NCI-H1105 treated with DMSO at 0.1 percent for 48 hours (cell line): ENCODE measurements at regions not wholly inside any gene's neighbourhood (a gene's known extent, or its start where the extent isn't known, plus 50 kb on each side); places are given as distances from the start of the nearest gene placed in this dataset.
"Not testable (repeated sequence)": the region's sequence is repeated elsewhere in the genome, so short reads cannot be mapped to it uniquely, and the experiment has no call there.

Experiments used
- DNase-seq: peaks from one replicate; lab custom pipeline; 2025; lab: John Stamatoyannopoulos, UW

DNA sequence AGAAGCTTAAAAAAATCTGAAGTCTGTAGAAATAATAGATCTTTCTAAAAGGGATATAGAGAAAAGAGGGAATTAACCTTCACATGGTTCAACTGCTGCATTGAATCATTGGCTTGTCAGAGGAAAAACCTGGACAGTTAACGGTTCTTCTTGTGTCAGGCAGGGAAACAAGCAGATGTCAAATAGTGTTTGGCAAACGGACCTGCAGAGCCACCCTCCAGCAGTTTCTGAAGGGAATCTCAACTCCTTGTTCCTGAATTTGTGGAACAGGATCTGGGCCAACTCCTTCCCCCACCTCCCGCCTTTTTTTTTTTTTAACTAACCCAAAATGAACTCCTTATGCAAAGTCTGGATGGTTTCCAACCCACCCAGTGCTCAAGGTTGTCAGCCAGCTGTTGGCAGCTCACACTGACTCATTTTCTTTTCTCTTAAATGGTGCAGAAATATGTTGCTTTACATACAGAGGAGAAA, 187.3 kb downstream of the CAND1 start:
- DNase-seq, result peak; percentile 86

DNA sequence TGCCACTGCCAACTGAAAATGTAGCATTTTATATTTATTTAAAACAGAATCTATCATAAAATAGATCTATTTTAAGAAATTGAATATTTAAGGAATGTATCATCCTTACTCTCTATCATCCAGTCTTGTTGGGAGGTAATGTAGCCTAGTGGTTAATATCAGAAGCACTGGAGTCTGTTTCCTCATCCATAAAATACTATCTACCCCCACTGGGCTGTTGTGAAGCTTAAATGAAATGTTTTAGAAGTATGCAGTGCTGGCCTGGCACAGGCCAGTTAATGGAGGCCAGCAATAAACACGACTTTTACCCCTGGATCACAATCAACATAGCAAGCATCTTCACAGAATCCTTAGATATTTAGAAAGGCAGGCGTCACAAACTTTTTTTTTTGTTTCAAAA, 188.0 kb downstream of the CAND1 start:
- no peak for DNase-seq

DNA sequence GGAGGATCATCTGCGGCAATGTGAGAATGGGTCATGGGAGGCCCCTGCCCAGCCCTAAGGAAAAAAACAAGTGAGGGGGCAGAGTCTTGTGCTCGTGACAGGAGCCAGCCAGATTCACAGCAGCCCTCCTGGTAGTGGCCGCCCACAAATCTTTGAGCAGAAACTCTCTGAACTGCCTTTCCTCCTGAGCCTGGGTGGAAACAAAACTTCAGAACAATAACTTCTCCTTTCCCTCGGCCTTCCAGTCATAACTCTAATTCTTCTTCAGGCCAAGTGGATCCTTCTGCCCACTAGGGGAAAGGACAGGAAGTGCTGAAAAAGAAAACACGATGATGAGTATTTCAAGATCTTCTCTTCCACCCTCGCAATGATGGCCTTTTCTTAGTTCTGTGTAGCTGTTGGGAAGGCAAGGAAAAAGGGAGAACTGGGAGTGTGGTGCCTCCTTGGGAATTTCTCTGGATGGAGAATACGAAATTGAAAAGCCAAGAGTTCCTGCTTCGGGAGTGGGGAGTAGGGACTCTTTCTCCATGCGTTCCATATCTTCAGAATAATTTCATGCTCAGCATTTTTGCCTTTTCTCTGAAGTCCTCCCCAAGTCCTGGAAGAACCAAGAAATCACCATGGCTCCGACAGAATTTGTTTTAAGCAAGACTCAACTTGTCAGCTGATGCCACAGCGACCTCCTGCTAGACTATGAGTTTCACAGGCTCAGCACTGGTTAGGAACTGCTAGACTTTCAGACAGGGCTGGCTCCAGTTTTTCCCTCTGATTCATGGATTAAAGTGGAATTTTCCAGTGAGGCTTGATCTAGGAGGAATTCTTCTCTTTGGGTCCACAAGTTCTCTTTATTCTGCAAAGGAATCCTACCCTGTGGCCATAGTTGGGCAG, 188.9 kb downstream of the CAND1 start:
- DNase-seq, result no peak

DNA sequence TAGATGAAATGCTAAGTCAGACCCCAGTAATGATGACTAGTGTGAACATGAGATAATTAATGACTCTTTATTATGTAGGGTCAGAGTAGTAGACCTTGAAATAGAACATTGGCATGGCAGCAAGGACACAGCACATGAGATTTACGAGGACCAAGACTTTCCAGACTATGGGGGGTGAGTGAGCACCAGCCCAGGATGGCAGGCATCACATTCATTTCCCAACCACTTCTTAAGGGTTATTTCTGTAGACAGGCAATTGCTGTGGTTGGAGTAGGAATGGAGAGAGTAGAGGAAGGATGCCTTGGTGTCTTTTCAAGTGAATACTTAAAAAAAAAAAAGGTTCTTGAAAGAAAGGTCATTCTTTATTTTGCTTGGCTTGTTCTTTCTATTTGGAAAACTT, 189.4 kb upstream of the DYRK2 start:
- no peak for DNase-seq

DNA sequence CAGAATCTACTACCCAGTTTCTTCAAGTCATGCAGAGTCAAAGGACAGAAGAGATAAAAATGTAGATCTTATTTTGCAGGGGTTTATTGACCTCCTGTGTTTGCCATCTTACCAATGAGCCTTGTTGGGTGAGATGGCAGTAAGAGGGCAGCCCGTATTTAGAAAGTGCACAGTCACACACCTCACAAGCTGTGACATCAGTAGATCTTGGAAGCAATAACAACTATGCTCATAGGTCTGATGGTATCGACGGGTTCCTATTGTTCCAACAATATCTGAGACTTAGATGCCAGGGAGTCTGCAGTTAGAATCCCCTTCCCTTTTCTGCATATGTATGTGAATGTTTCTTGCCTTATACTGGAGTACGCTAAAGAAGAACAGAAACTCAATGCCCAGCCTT, 189.0 kb upstream of the DYRK2 start:
- no peak for DNase-seq

DNA sequence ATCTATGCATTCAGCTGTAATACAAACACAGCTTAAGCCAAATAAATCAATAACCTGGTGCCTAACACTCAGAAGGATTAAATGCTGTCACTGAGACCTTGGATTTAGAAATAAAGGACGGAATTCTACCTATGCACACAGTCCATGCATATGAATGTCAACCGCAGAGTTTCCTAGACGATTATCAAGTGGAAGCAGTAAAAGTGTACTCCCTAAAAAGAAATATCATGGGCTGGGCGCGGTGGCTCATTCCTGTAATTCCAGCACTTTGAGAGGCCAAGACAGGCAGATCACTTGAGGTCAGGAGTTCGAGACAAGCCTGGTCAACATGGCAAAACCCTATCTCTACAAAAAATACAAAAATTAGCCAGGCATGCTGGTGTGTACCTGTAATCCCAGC, 188.2 kb upstream of the DYRK2 start:
- no peak for DNase-seq

DNA sequence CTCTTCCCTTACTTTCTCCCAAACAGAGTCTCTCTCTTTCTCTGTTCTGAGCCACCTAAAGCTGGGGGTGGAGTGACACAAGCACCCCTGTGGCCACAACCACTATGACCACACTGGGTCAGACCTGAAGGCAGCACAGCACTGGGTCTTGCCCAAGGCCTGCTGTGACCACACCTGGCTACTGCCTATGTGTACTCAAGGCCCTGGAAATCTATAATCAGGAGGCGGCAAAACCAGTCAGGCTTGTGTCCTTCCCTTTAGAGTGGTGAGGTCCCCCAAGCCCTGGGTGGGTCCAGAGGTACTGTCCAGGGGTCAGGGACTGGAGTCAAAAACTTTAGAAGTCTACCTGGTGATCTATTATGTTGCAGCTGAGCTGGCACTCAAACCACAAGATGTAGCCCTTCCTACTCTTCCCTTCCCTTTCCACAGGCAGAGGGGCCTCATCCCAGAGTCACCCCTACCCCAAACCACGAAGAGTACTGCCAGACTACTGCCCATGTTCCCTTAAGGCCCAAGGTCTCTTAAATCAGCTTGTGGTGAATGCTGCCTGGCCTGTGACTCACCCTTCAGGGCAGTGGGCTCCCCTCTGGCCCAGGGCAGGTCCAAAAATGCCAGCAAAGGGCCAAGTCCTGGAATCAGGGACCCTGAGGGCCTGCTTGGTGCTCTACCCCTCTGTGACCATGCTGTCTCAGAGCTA, 179.8 kb upstream of the DYRK2 start:
- no peak for DNase-seq

DNA sequence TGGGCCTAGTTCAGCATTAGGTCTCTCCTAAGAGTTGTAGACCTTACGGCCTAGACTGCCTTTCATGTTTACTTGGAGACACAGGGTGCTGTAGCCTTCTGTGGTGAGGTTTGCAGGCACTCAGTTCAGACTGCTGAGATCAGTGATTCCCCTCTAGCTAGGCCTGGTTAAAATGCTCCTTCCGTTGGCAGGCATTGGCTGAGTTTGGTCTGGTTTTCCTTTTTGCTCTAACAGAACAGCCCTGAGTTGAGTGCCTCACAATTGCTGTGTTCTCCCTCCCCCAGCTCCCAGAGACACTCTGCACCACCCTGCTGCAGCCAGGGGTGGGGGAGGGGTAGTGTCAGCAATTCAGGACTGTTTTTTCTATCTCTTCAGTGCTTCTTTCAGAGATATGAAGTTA, 178.9 kb upstream of the DYRK2 start:
- DNase-seq, result no peak

DNA sequence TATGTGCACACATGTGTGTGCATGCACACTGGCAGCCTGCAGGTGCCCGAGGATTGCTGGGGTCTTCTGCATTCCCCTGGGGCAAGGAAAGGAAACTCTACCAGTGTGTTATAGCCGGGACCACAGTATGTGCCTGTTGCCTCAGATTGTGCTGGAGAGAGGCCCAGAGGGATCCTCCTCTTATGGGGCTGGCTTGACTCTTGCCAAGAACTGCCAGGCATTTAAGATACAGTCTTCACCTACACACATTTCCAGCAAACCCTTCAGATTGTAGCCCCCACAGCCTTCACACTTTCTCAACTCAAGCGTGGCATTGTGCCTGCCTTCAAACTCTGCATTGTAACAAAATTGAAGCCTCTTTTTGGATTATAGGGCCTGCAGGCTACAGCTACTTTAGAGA, 176.7 kb upstream of the DYRK2 start:
- DNase-seq, result no peak

DNA sequence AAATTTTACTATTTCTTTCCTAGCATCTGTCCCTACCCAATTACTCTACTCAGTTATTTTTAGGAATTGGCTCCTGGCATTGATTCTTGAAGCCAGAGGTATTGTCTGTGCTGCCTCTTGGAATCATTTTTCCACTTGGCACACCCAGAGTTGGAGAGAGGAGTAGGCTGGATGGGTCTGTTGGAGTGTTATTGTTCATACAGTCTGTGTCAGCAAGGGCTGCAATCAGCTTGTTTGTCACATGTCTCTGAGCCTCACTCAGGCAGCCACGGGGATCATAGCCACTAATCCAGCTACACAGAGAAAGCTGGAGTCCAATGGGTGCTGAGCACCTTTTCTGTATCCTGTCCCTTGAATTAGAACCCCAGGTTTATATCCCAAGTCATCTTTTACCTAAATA, 176.0 kb upstream of the DYRK2 start:
- DNase-seq, result peak; percentile 48

DNA sequence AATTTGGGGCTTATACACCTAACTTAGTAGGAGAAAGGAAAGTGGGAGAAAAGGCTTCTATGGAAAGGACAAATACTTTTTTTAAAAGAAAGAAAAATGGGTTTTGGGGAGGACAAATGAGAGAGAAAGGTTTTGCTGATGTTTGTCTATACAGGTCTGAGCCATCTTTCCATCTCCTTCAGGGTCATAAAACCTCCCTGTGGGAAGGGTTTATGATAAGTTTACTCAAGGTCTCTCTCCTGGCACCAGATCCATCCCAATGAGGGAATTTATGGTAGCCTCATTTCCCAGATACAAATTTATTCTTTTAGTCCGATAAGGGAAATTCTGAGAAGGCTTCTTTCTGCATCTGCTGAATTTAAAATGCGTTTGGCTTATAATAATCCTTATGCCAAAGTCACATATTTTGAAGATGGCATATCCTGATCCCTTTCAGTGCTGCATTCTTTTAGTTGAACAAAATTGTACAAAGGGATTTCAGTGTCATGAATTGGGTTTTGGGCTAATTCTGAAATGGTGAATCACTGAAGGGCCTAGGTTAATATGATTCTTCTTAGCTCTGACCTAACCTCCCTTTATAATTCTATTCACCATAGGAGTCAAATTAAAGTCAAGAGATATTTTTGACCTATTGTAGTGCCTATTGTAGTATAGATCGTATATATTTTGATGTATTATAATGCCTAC, 173.5 kb upstream of the DYRK2 start:
- no peak for DNase-seq

DNA sequence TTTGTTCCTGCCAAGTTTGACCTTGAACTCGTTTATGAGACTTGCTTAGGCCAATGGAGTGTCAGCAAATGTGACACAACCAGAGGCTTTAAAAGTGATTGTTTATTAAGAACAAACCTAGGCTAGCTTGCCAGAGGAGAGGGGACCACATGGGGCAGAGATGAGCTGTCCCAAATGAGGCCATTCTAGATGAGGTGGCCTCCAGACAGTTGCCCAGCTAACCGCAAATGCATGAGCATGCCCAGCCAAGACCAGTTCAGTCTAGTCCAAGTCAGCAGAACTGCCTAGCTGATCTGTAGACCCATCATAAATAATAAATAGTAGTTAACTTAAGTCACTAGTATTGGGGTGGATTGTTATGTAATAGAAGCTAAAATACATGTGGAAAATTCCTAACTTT, 172.8 kb upstream of the DYRK2 start:
- DNase-seq, result no peak

DNA sequence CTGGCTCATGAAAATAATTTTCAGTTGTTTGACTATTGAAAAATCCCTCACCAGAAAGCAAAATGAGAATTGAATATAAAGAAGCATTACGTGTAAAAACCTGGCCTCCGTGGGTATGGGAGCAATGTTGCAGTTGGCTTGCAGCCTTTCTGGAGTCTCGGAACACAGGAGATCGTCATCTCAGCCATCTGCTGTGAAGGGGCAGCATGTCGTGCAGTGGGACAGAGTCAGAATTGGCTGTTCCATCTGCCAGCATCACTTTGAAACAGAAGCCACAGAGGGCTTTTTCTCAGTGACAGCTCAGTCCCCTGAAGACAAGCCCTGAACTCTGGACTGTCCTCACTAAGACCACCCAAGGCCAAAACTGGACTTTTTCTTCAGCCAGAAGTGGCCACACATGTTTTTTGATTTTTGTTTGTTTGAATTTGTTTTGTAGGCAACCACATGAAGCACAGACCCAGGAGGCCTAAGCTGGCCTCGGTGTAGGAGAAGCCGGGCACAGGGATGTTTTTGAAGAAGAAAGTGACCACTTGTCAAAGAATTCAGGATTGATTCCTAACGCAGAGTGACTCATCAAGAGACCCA, 170.8 kb upstream of the DYRK2 start:
- DNase-seq, result no peak

DNA sequence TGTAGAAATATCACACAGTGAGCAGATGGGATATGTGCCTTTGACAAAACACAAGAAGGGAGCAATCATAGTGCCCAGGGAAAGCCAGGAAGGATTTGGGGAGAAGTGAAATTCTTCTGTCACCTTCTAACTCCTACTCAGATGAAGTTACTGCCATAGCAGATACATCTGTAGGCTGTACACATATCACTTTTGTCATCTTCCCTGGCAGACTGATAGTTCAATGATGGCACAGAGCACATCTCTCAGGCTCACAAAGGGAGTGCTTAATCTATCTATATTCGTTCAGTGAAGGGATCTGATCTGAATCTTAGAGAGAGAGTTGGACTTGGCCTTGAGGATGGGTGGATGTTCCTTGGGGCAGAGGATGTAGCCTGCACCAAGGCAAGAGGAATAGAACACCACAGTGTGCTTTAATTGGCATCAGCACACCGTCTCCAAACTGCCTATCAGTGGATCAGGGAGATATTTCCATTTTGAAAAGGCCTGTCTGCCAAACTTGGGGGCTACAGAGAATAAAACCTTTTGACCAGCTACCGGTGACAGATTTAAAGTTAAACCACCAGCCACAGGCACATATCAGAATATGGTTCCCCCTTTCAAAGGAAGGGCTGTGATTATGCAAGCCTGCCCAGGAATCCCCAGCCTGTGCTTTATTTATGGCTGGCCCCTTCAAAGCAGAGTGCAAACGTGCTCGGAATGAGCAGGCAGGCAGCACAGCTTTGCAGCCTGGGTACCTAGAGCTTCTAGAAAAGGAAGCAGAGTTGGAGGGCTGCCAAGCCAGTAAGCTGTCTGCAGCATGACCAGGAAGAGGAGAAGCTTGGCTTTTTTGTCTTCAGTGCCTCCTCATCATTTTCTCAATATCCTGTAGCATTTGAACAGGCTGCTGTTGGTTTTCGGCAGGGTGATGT, 165.5 kb upstream of the DYRK2 start:
- DNase-seq, result peak; percentile 24

DNA sequence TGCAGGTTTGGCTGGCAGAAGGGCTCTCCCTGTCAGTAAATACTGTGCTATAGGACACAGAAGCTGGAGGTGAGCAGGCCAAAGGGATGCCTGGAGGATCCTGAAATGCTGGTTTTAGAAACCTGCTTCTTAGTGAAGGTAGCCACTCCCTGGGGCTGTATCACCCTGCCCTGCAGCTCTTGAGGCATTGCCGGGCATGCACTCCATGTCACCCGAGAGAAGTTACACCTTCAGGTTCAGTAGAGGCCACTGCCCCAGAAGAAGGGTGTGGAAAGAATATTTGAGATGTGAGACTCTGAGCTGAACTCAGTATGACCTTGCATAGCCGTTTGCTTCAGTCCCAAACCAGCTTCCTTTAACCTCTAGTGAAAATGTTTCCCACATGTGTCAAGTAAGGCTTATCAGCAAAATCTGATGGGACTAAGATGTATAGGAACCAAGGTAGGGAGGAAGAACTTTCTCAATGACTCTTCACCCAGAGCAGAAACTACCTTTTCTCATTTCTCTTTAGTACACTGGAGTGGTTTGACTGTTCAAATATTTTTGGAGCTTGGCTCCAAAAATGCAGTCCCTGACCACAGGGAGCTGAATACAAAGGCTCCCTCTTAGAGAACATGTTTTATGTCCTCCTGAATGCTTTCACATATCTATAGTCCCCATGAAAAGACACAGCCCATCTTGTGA, 164.5 kb upstream of the DYRK2 start:
- DNase-seq, result no peak

DNA sequence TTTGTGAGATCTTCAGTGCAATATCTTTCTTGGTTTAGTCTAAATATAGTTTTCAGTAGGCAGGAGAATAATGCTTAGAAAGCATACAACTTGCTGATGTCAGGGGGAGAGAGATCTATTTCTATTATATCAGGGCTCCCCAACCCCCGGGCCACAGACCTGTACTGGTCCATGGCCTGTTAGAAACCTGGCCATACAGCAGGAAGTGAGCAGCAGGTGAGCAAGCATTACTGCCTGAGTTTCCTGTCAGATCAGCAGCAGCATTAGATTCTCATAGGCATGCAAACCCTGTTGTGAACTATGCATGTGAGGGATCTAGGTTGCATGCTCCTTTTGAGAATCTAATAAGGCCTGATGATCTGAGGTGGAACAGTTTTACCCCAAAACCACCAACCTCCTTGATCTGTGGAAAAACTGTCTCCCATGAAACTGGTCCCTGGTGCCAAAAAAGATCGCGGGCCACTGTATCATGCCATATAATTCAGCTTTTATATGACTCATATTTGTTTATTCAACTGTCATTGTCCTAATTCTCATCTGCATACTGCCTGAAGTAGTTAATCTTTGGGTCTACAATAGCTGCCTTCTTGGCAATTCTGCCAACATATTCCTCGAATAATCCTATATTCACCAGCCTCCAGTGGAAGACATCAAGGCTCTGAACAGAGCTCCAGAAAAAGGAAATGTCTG, 163.6 kb upstream of the DYRK2 start:
- DNase-seq, result no peak

DNA sequence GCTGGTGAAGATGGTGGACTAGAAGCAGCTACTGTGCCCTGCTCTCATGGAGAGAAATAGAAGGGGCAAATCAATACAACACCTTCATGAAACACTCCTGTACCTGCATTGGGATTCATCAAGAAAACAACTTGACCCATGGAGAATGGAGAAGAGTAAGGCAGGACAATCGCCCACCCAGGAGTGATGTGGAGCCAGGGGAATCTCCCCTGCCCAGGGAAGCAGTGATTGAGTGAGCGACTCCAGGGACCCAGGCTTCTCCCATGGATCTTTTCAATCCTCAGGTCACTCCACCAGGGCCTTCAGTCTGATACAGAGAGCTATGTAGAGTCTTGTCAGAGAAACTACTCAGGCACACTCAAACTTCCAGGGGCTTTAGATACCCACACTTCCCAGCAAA, 161.9 kb upstream of the DYRK2 start:
- DNase-seq, result no peak

DNA sequence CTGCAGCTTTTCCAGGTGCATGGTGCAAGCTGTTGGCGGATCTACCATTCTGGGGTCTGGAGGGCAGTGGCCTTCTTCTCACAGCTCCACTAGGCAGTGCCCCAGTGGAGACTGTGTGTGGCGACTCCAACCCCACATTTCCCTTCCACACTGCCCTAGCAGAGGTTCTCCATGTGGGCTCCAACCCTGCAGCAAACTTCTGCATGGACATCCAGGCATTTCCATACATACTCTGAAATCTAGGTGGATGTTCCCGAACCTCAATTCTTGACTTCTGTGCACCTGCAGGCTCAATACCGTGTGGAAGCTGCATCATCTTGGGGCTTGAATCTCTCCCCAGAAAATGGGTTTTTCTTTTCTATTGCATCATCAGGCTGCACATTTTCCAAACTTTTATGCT, 160.2 kb upstream of the DYRK2 start:
- not testable (repeated sequence) for DNase-seq

DNA sequence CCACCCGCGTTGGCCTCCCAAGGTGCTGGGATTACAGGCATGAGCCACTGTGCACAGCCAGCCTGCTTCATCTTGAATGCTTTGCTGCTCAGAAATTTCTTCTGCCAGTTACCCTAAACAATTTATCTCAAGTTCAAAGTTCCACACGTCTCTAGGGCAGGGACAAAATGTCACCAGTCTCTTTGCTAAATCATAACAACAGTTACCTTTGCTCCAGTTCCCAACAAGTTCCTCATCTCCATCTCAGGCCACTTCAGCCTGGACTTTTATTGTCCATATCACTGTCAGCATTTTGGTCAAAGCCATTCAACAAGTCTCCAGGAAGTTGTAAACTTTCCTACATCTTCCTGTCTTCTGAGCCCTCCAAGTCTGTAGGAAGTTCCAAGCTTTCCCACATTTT, 159.5 kb upstream of the DYRK2 start:
- DNase-seq, result no peak

DNA sequence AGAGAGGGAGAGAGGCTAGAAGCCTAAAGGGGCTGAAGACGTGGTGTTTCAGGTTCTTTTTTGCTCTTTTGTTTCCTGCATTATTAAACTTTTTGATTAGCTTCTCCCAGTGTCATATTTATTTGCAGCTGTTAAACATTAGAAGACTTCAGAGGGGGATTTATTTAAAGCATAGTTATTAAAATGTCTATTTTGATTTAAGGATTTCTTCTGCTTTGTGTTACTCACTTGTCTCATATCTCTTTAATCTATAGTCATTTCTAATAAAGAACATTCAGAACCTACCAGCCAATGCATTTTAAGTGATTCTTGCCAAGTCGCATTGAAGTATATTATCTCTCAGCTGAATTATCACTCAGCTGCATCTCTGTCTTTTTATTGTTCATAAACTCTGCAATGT, 152.0 kb upstream of the DYRK2 start:
- no peak for DNase-seq
